HCT116 (cell line): ENCODE measurements at regions not wholly inside any gene's neighbourhood (a gene's known extent, or its start where the extent isn't known, plus 50 kb on each side); places are given as distances from the start of the nearest gene placed in this dataset.

ENCODE experiments used
- ATAC-seq: fragments of 200-7000 bp; cut with Tn5 transposase; 2 replicates; pipeline ENCODE4 v1.9.1; 2020; ENCODE audit warnings: mild to moderate bottlenecking, moderate library complexity
- BruUV-seq: library from RNA; stranded (reverse); fragments of 400-500 nt; replicated peaks from 2 replicates; lab custom pipeline; 2021; lab: Mats Ljungman, UMichigan
- CTCF ChIA-PET: fragments of 300-600 bp; sonication (Branson Sonifier 250); formaldehyde crosslinking; loops from one replicate; lab custom pipeline; 2021; ENCODE audit warnings: antibody characterized with exemption; lab: Charles Lee
- POLR2A ChIA-PET: fragments of 300-600, 350-600 bp; sonication (Branson Sonifier 250); formaldehyde crosslinking; loops from one replicate; lab custom pipeline; 2021; ENCODE audit warnings: antibody characterized with exemption; lab: Charles Lee
- RAD21 ChIA-PET, 2 experiments: fragments of 300-600 bp; sonication (Branson Sonifier 250); formaldehyde crosslinking; loops; one replicate each; lab custom pipeline; 2023; ENCODE audit warnings: low total read pairs in 2 of 2; ENCODE audit not compliant: uncharacterized antibody in 2 of 2, unreplicated experiment in 2 of 2, low non-redundant PET in 1 of 2; lab: Charles Lee
- DNase-seq: peaks from one replicate; pipeline ENCODE4 v3.0.0-alpha.2; 2010; ENCODE audit warnings: low read depth, low spot score
- H2AFZ ChIP-seq: fragments of 200-600 bp; shearing (Covaris generic), sonication (generic); 2 replicates; pipeline ENCODE4 v1.6.1; 2017; ENCODE audit warnings: low read depth, mixed run types, mixed read lengths, antibody characterized with exemption, low read length; ENCODE audit not compliant: poor library complexity, severe bottlenecking
- H3K27ac ChIP-seq: 2 replicates; pipeline ENCODE4 v1.5.1; 2012; ENCODE audit warnings: low read depth, low read length
- H3K27me3 ChIP-seq: fragments of 200-600 bp; sonication (generic); 2 replicates; pipeline ENCODE4 v1.6.1; 2016; ENCODE audit warnings: mixed run types, low read length, mixed read lengths; ENCODE audit not compliant: insufficient read depth
- H3K36me3 ChIP-seq, 2 experiments: fragments of 200-500 bp in 1 of 2; fragments of 200-600 bp in 1 of 2; sonication (Bioruptor generic) in 1 of 2; sonication (generic) in 1 of 2; 2 replicates each; pipeline versions ENCODE4 v1.5.1 to v1.6.1; 2014 to 2016; ENCODE audit warnings: low read length in 2 of 2, inconsistent platforms in 1 of 2, mixed read lengths in 1 of 2, mixed run types in 1 of 2; ENCODE audit not compliant: insufficient read depth in 2 of 2, control insufficient read depth in 1 of 2
- H3K4me1 ChIP-seq, 2 experiments: fragments of 200-600 bp in 1 of 2; sonication (generic) in 1 of 2; 2 replicates each; pipeline versions ENCODE4 v1.5.1 to v1.6.1; 2012 to 2017; ENCODE audit warnings: low read length in 2 of 2, inconsistent platforms in 1 of 2, mild to moderate bottlenecking in 1 of 2, mixed read lengths in 1 of 2, mixed run types in 1 of 2, moderate library complexity in 1 of 2; ENCODE audit not compliant: insufficient read depth in 2 of 2, control insufficient read depth in 1 of 2
- H3K4me2 ChIP-seq: fragments of 200-600 bp; sonication (generic); 2 replicates; pipeline ENCODE4 v1.6.1; 2017; ENCODE audit warnings: mixed run types, low read length, mixed read lengths
- H3K4me3 ChIP-seq, 2 experiments: fragments of 200-600 bp in 1 of 2; sonication (generic) in 1 of 2; replicated peaks in 1 of 2; 2 replicates each; pipeline ENCODE4 v1.5.1; 2011 to 2016; ENCODE audit warnings: low read length in 2 of 2, control low read depth in 1 of 2, low read depth in 1 of 2, mild to moderate bottlenecking in 1 of 2, mixed read lengths in 1 of 2, mixed run types in 1 of 2
- H3K79me2 ChIP-seq: fragments of 200-600 bp; sonication (generic); 2 replicates; pipeline ENCODE4 v1.6.1; 2017; ENCODE audit warnings: mild to moderate bottlenecking, mixed run types, low read length, moderate library complexity, mixed read lengths; ENCODE audit not compliant: insufficient read depth
- H3K9ac ChIP-seq: fragments of 200-600 bp; sonication (generic); 2 replicates; pipeline ENCODE4 v1.6.1; 2016; ENCODE audit warnings: low read length, mixed read lengths
- H3K9me2 ChIP-seq: fragments of 200-600 bp; sonication (generic), shearing (Covaris generic); 2 replicates; pipeline ENCODE4 v1.6.1; 2017; ENCODE audit warnings: mixed run types, mild to moderate bottlenecking, moderate library complexity; ENCODE audit not compliant: insufficient read depth
- H3K9me3 ChIP-seq, 2 experiments: fragments of 200-500 bp in 1 of 2; fragments of 200-600 bp in 1 of 2; sonication (Bioruptor generic) in 1 of 2; sonication (generic) in 1 of 2; 2 replicates each; pipeline ENCODE4 v1.6.1; 2014 to 2017; ENCODE audit warnings: low read length in 2 of 2, mixed read lengths in 2 of 2, inconsistent platforms in 1 of 2, low read depth in 1 of 2, mild to moderate bottlenecking in 1 of 2, mixed run types in 1 of 2, moderate library complexity in 1 of 2; ENCODE audit not compliant: control insufficient read depth in 1 of 2, insufficient read depth in 1 of 2
- H4K20me1 ChIP-seq: fragments of 200-600 bp; sonication (generic), shearing (Covaris generic); 2 replicates; pipeline ENCODE4 v1.6.1; 2017; ENCODE audit warnings: mixed run types, mild to moderate bottlenecking, moderate library complexity; ENCODE audit not compliant: insufficient read depth
- CBX3 ChIP-seq: IDR thresholded peaks from 2 replicates; pipeline ENCODE4 v1.6.1; 2012; ENCODE audit warnings: low read depth
- CEBPB ChIP-seq: IDR thresholded peaks from 2 replicates; pipeline ENCODE4 v1.6.1; 2012; ENCODE audit warnings: low read depth
- EGR1 ChIP-seq: IDR thresholded peaks from 2 replicates; pipeline ENCODE4 v1.6.1; 2012; ENCODE audit warnings: low read depth
- ELF1 ChIP-seq: IDR thresholded peaks from 2 replicates; pipeline ENCODE4 v1.6.1; 2012; ENCODE audit warnings: low read depth, borderline replicate concordance
- EZH2 ChIP-seq: fragments of 200-600 bp; sonication (generic); IDR thresholded peaks from 2 replicates; pipeline ENCODE4 v1.6.1; 2017; ENCODE audit warnings: antibody characterized with exemption, mixed run types
- EZH2phosphoT487 ChIP-seq: fragments of 200-600 bp; IDR thresholded peaks from 2 replicates; pipeline ENCODE4 v1.6.1; 2018; ENCODE audit warnings: antibody characterized with exemption, borderline replicate concordance
- FOSL1 ChIP-seq: IDR thresholded peaks from 2 replicates; pipeline ENCODE4 v1.6.1; 2012; ENCODE audit warnings: low read depth
- JUND ChIP-seq: IDR thresholded peaks from 2 replicates; pipeline ENCODE4 v1.6.1; 2012
- POLR2AphosphoS5 ChIP-seq: IDR thresholded peaks from 2 replicates; pipeline ENCODE4 v1.6.1; 2011; ENCODE audit warnings: mild to moderate bottlenecking, low read depth, low read length, moderate library complexity
- RAD21 ChIP-seq: IDR thresholded peaks from 2 replicates; pipeline ENCODE4 v1.6.1; 2012; ENCODE audit warnings: low read depth, mild to moderate bottlenecking
- SIN3A ChIP-seq: IDR thresholded peaks from 2 replicates; pipeline ENCODE4 v1.6.1; 2012; ENCODE audit warnings: low read depth
- SRF ChIP-seq: IDR thresholded peaks from 2 replicates; pipeline ENCODE4 v1.6.1; 2012; ENCODE audit warnings: low read depth
- TCF7L2 ChIP-seq: IDR thresholded peaks from 2 replicates; pipeline ENCODE4 v1.7.0; 2011; ENCODE audit warnings: borderline replicate concordance, inconsistent platforms; ENCODE audit not compliant: insufficient read depth, insufficient read length; ENCODE audit errors: extremely low read depth
- YY1 ChIP-seq: IDR thresholded peaks from 2 replicates; pipeline ENCODE4 v1.6.1; 2011; ENCODE audit warnings: low read length, low read depth, moderate library complexity, mild to moderate bottlenecking; ENCODE audit not compliant: insufficient replicate concordance; ENCODE audit errors: extremely low read depth
- ZFX ChIP-seq: fragments of 450-650 bp; IDR thresholded peaks from 2 replicates; pipeline ENCODE4 v1.6.1; 2017
- intact Hi-C: fragments of 100-400 bp; cut with micrococcal nuclease; formaldehyde crosslinking; loops from 2 replicates; pipeline ENCODE4 v1.10.0; 2022
- TF ChIP-seq, protein P1 (sequence below): IDR thresholded peaks from 2 replicates; pipeline ENCODE4 v1.6.1; 2012
- TF ChIP-seq, protein P2 (sequence below): IDR thresholded peaks from 2 replicates; pipeline ENCODE4 v1.6.1; 2012; ENCODE audit warnings: low read depth
- TF ChIP-seq, protein P3 (sequence below): IDR thresholded peaks from 2 replicates; pipeline ENCODE4 v1.6.1; 2012
- TF ChIP-seq, protein P4 (sequence below): IDR thresholded peaks from 2 replicates; pipeline ENCODE4 v1.6.1; 2011; ENCODE audit warnings: mild to moderate bottlenecking, low read length, moderate library complexity; ENCODE audit not compliant: insufficient replicate concordance; ENCODE audit errors: extremely low read depth

DNA sequence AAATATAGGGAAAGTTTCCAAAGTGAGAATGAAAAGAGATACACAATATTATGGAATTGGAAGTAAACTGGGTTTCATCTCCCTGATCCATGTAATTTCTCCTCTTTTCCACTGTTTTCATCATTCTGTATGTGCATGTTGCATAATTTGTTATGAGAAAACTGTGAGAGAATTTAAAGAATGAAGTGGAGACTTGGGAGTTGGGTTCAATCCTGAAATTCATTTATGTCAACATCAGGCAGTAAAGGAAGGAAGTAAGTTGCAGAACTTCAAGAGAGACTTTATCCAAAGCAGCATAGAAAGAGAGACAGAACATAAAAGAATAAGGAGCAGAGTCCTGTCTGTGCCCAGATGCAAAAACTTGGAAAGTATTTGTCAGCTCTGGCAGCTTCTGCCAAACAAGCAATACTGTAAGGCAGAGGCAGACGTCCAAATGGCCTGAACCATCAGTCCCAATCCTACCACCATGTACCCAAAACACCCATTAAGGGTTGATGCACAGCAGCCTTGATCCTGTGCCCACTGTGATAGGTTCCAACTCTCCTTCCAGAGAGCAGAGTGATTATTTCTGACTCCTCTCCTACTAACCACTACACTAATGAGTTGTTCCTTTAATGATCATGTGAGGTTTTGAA is 425.3 kb upstream of the CDH6 start:
- intact Hi-C loops, result no loop called here
- RAD21 ChIA-PET, result no interaction called here
- Histone ChIP-seq H3K4me3 (no peak overlapping the region), H3K79me2 (no peaks in the 10 kb centered on the region), H3K9me3 (peaks cover 3 to 13% of the 10 kb centered on the region in 2 experiments; a peak in 2 of 4 replicates), H4K20me1 (no peaks in the 10 kb centered on the region), H3K4me2 (no peak overlapping the region), H3K4me1 (no peaks in the 10 kb centered on the region), H2AFZ (no peak overlapping the region), H3K36me3 (no peaks in the 10 kb centered on the region)
- DNase-seq, result no peak
- CTCF ChIA-PET, result no interaction called here
- TF ChIP-seq, protein P1, sequence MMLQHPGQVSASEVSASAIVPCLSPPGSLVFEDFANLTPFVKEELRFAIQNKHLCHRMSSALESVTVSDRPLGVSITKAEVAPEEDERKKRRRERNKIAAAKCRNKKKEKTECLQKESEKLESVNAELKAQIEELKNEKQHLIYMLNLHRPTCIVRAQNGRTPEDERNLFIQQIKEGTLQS, result no peak
- TF ChIP-seq CEBPB, result no peak
- TF ChIP-seq FOSL1, result no peak
- TF ChIP-seq EGR1, result no peak
- TF ChIP-seq SRF, result no peak
- no peak for TF ChIP-seq TCF7L2
- TF ChIP-seq, protein P2, sequence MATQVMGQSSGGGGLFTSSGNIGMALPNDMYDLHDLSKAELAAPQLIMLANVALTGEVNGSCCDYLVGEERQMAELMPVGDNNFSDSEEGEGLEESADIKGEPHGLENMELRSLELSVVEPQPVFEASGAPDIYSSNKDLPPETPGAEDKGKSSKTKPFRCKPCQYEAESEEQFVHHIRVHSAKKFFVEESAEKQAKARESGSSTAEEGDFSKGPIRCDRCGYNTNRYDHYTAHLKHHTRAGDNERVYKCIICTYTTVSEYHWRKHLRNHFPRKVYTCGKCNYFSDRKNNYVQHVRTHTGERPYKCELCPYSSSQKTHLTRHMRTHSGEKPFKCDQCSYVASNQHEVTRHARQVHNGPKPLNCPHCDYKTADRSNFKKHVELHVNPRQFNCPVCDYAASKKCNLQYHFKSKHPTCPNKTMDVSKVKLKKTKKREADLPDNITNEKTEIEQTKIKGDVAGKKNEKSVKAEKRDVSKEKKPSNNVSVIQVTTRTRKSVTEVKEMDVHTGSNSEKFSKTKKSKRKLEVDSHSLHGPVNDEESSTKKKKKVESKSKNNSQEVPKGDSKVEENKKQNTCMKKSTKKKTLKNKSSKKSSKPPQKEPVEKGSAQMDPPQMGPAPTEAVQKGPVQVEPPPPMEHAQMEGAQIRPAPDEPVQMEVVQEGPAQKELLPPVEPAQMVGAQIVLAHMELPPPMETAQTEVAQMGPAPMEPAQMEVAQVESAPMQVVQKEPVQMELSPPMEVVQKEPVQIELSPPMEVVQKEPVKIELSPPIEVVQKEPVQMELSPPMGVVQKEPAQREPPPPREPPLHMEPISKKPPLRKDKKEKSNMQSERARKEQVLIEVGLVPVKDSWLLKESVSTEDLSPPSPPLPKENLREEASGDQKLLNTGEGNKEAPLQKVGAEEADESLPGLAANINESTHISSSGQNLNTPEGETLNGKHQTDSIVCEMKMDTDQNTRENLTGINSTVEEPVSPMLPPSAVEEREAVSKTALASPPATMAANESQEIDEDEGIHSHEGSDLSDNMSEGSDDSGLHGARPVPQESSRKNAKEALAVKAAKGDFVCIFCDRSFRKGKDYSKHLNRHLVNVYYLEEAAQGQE, result no peak
- TF ChIP-seq YY1, result no peak
- TF ChIP-seq CBX3, result no peak
- TF ChIP-seq JUND, result no peak
- TF ChIP-seq RAD21, result no peak
- no peak for TF ChIP-seq ELF1
- TF ChIP-seq POLR2AphosphoS5, result no peak
- TF ChIP-seq SIN3A, result no peak
- no peak for TF ChIP-seq EZH2
- TF ChIP-seq, protein P3, sequence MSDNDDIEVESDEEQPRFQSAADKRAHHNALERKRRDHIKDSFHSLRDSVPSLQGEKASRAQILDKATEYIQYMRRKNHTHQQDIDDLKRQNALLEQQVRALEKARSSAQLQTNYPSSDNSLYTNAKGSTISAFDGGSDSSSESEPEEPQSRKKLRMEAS, result no peak
- TF ChIP-seq EZH2phosphoT487, result no peak
- TF ChIP-seq, protein P4, sequence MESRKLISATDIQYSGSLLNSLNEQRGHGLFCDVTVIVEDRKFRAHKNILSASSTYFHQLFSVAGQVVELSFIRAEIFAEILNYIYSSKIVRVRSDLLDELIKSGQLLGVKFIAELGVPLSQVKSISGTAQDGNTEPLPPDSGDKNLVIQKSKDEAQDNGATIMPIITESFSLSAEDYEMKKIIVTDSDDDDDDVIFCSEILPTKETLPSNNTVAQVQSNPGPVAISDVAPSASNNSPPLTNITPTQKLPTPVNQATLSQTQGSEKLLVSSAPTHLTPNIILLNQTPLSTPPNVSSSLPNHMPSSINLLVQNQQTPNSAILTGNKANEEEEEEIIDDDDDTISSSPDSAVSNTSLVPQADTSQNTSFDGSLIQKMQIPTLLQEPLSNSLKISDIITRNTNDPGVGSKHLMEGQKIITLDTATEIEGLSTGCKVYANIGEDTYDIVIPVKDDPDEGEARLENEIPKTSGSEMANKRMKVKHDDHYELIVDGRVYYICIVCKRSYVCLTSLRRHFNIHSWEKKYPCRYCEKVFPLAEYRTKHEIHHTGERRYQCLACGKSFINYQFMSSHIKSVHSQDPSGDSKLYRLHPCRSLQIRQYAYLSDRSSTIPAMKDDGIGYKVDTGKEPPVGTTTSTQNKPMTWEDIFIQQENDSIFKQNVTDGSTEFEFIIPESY, result no peak
- no peak for TF ChIP-seq ZFX
- TF ChIP-seq, all 23 proteins: peak for 0
- Histone ChIP-seq H3K27me3 (no peaks in the 10 kb centered on the region), H3K27ac (no peak overlapping the region), H3K9me2 (no peaks in the 10 kb centered on the region), H3K9ac (no peak overlapping the region)
- ATAC-seq, result no peak
- POLR2A ChIA-PET, result no interaction called here
- BruUV-seq, result no TSS peak
